NCI-H2196 treated with DMSO at 0.1 percent for 48 hours (cell line): ENCODE measurements at regions not wholly inside any gene's neighbourhood (a gene's known extent, or its start where the extent isn't known, plus 50 kb on each side); places are given as distances from the start of the nearest gene placed in this dataset.
A peak's percentile ranks its signal among the peaks of the same experiment; 100 is the strongest.
"Not testable (repeated sequence)": the region's sequence is repeated elsewhere in the genome, so short reads cannot be mapped to it uniquely, and the experiment has no call there.

Experiments used
- DNase-seq: peaks from one replicate; lab custom pipeline; 2025; ENCODE audit not compliant: unreplicated experiment; lab: John Stamatoyannopoulos, UW

DNA sequence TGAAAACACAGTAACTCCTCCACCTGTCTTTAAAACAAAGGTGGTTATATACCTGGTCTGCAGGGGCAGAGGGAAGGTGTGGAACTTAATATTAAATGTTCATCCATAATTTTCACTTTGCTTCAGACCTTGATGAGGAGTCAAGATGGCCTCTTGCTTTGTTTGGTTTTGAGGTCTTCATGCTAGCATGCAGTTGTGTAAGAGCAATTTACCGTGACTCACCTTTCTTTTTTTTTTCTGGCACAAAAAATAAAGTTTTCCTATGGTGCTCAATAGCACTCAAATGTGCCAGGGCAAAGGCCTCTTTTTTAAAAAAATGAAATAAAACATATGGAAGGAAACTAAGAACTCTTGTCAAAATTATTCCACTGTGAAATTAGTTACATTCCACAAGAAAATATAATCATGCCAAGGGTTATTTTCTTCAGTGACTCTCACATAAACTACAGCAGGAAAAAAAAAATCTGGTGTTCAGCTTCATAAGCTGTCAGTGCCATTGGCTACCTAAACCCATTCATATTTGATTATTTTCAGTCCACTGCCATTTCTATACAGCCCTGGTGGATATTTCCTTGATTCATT lies 128.2 kb downstream of the SLC7A11 start:
- DNase-seq: no peak

DNA sequence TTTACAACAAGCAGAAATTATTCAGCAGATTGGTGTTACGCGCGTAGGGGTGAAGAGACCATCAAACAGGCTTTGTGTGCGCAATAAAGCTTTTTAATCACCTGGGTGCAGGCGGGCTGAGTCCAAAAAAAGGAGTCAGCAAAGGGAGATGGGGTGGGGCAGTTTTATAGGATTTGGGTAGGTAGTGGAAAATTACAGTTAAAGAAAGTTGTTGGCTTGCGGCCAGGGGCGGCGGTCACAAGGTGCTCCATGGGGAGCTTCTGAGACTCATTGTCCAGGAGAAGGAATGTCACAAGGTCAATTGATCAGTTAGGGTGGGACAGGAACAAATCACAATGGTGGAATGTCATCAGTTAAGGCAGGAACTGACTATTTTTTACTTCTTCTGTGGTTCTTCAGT lies 129.3 kb downstream of the SLC7A11 start:
- DNase-seq: not testable (repeated sequence)

DNA sequence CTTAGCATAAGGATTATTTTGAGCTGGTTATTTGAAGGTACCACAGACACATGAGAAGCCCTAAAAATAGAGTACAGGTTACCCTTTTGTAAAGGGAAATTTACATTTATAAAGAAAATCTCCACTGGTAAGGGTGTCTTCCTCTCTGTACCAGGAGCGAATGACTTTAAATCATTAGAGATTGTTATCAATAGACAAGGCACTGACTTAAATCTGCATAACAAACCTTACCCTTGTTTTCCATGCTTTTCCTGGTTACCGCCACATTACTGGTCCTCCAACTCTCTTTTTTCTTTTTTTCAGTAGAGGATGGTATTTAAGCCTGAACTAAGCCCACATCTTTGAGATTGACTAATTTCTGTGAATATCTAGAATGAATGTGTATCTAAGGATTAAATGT lies 129.8 kb downstream of the SLC7A11 start:
- no peak for DNase-seq

DNA sequence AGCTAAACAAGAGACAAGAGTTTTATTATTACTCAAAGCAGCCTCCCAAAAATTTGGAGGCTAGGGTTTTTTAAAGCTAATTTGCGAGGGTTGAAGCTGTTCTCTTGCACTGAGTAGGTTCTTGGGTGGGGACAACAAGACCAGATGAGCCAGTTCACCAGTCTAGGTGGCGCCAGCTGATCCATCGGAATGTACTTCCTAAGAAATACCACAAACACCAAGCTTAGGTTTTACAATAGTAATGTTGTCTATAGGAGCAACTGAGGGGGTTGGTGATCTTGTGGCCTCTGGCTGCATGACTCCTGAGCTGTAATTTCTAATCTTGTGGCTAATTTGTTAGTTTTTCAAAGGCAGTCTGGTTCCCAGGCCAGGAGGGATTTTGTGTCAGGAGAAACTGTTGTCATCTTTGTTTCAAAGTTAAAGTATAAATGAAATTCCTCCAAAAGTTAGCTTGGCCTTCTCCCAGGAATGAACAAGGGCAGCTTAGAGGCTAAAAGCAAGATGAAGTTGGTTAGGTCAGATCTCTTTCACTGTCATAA lies 130.6 kb downstream of the SLC7A11 start:
- DNase-seq: no peak

DNA sequence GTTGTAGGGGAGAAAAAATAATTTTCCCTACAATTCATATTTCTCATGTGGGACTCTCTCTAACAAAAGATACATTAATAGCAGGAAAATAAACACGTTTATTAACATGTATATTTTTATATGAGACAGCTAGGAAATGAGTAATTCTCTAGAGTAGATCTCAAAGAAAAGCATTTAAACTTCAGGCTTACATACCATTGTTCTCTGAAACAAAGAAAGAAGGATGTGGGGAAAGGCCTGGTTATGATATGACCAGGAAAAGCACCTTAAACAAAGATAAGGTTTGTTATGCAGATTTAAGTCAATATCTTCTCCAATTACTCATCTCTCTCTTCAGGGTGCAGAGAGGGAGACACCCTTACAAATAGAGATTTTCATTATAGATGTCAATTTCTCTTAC lies 131.3 kb downstream of the SLC7A11 start:
- no peak for DNase-seq

DNA sequence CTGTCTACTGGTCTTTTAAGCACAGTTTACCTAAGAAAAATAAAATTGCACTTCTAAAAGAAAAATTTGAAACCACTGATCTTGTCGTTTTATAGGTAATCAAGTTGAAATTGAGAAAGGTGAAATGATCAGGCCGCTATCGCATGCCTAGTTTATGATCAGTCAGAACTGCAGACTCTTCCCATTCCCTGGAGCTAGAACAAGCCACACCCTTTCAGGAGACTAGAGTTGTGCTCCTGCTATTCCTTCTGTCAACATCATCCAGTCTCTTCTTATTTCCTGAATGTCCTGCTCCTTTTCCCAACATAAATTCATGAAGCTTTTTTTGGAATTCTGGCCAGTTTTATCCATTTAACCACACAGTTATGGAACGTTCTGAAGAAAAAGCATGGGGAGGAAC lies 135.1 kb downstream of the SLC7A11 start:
- DNase-seq: no peak

DNA sequence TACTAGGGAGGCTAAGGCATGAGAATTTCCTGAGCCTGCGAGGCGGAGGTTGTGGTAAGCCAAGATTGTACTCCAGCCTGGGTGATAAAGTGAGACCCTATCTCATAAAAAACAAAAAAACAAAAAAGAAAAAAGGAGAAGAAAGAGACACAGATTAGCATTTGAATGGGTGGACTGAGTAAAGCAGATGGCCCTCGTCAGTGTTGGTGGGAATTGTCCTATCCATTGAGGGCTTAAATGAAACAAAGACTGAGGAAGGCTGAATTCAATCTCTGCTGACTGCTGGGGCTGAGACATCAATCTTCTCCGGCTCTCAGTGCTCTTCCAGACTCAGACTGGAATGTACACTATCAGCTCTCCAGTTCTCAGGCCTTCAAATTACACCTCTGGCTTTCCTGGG lies 136.8 kb downstream of the SLC7A11 start:
- no peak for DNase-seq

DNA sequence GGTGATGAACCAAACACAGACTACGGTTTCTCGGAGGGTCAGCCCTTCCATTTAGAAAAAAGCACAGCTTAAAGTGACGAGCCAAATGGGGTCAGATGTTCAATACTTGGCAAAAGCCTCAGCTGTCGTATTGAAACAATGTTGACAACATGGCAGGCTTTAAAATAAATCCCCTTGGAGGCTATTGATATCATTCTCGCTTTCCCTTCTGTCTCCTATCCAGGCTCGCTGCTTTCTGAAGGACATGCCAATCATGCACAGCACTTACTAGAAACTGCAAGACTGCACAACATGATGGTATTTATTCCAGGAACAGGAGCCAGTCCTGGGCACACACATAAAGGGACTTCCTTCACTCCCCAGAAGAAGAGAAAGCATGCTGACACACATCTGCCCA lies 137.9 kb downstream of the SLC7A11 start:
- DNase-seq: no peak

DNA sequence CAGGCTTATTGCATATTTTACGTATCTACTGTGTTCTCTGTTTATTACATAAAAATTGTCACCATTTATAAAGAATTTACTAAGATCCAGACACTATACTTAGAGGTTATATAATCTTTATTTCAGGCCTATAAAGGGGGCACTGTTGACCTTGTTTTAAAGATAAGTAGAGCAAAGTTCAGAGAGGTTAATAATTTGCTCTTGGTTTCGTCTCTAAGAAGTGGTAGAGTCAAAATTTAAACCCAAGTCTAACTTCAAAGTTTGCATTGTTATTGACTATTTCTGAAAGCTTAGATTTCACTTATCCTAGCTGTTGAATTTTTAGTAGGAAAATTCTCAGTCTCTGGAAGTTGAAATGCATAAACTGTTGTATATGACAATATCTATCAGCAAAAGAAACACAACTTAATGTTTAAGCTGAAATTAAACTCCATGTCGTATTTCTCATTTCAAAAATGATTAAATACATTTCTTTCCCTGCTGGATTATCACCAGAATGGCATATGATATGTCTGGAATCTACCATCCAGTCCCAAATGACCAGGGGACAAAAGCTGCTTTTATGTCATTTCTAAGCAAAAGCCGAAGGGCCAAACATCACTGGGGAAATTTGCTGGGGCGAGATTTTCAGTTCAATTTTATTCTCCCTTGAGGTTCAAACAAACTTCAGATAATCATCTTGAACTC lies 138.4 kb downstream of the SLC7A11 start:
- no peak for DNase-seq

DNA sequence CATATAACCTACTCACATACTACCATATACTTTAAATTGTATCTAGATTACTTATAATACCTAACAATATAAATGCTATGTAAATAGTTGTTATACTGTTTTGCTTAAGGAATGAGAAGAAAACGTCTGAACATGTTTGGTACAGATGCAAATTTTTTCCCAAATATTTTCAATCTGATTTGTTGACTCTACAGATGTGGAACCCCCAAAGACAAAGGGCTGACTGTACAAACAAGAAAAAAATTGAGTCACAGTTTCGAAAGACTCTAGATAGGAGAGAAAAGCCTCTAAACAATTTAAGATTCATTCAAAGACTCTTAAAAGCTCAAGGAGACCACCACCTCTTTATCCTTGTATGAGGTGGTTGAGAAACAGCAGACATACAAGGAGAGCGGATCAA lies 142.8 kb downstream of the SLC7A11 start:
- DNase-seq: no peak

DNA sequence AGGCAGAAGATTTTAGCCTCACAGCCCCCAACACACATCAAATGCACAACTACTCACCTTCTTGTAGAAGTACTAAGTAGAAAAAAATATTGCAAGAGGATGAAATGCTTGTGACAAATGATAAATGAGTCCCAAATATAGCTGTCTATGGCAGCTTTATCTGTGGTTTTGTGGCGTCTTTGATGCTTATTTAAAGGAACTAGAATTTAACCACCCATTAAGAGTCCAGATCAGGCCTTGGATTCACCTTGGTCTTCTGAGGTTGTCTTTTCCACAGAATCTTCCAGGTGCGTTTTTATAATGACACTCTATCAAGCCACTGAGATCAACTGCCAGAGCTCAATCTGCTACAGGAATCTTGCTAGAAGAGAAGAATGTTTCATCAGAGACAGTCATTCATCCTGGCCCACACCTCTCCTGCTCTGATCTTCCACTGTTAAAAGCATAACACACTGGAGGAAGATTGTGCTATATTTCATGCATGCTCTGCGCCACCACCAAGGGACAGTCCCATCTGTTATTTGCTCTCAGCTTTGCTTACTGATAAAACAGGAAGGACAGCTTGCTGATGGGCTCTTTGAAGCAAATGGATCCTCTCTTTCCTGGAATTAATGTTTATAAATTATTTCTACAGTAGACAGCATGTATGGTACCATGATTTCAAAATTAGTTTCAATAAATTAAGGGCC lies 144.1 kb downstream of the SLC7A11 start:
- no peak for DNase-seq

DNA sequence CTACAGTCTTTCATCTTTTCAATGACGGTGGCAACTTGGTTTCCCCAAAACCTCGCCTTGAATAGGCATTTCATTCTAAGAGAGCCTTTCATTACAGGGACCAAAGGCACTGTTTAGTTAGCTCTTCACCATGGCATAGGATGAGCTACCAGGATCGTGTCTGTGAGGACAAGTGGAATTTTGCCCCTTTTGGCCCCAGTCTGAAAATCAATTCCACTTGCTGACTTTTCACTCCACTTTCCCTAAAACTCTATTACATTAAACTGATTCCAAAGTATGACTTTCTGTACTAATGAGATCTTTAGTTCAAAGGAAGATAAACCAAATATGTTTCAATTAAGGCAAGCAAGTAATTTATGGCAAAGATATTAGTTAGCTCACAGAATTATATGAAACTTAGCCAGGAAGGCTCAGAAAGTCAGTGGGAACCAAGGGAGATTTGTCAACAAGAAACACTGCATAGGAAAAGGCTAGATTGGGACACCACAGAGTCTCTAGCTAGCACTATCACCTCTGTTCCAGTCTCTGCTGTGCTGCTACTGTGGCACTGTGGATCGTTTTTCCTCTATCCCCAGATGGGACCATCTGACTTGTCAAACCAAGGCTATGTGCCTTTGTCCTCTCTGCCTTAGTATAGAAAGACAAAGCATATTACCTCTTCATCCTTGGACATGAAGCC lies 145.6 kb downstream of the SLC7A11 start:
- DNase-seq: no peak

DNA sequence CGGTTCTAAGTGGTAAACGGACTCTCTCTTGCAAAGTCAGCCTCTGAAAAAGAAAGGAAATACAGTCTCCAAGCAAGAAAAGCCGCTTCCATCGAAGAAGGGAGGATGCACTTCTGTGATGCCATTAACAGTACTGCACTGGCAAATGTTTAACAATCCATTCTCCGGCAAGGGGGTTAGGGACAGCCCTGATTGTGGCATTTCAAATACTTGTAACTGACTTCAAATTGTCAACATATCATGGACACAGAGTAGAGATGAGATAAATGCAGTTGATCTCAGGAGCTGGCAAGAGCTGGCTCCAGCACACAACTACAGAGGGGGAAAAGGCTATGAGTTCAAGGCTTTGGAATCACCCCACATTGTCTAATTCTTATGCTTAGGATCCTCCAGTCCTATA lies 146.8 kb downstream of the SLC7A11 start:
- no peak for DNase-seq

DNA sequence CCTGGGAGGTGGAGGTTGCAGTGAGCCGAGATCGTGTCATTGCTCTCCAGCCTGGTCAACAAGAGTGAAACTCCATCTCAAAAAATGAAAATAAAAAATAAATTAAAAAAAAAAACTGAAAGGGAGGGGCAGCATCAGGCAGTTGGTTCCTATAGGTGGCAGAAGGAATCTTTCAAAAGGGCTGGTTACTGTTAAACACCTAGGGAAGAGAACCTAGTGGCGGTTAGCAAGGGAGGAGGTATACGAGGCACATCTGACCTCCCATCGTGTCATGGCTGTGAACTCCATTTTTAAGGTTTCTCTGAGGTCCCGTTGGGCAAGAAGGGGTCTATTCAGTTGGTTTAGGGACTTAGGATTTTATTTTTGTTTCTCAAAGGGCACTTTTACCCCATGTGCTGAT lies 150.1 kb downstream of the SLC7A11 start:
- no peak for DNase-seq

DNA sequence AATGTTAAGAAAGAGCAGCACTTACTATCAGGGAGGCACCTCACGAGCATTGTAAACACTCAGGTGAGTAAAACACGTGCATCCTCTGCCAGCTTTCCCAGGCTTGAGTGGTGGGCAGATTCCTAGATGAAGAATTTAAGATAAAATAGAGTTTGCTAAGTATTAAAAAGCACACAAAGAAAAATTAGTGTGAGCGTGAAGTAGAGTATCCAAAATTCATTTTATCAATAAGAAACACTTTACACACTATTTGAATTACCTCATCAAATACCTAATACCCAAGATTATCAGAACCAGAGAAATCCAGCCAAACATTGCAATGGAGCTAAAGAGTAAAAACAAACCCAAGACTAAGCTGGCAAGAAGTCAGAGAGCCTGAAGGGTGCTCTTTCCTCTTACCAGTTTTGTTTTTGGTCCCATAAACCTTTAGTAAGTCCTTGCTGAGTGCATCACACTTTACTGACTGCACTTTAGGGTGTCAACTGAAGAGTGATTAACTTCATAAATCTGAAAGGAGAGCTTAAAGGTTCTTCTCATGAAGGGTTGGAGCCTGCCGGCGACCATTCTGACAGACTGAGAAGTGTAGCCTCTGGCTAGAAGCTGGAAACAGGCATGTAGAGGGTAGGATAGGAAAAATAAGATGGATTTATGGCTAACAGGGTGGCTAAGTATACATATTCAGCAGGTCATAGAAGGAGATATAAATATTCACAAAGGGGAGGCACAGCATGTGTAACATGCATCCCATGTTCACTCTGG lies 151.1 kb downstream of the SLC7A11 start:
- DNase-seq: no peak

DNA sequence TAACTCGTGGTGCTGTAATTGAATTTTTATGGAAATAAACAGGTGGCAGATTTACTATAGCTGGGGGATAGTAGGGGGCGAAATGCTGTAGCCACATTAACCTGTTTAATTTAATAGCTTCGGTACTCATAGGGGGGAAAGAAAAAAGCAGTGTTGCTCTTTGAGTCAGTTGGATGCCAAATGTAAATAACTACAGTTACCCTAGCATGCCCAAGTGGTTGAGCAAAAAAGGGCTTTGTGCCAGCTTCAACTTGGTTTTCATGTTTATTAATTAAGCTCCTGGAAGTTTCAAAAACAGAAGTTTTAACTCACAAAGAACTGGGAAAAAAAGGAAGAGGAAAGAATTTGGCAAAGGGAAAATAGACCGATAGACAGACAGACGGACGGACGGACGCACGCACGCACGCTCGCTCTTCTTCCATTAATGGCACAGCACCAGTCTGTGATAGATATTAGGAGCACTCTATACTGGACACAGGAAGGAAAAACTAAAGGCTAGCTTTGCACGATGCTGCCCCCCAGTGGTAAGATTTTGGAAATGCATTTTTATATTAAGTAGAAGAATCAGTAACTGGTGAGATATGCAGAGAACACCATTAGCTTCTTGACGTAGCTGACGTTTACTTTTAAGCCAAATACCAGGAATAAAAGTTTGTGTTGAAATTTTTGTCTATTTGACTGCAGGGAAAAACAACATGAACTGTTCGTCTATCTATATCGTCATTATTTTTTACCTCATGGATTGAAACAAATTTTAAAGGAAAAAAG lies 151.8 kb downstream of the SLC7A11 start:
- DNase-seq: peak; percentile 20

DNA sequence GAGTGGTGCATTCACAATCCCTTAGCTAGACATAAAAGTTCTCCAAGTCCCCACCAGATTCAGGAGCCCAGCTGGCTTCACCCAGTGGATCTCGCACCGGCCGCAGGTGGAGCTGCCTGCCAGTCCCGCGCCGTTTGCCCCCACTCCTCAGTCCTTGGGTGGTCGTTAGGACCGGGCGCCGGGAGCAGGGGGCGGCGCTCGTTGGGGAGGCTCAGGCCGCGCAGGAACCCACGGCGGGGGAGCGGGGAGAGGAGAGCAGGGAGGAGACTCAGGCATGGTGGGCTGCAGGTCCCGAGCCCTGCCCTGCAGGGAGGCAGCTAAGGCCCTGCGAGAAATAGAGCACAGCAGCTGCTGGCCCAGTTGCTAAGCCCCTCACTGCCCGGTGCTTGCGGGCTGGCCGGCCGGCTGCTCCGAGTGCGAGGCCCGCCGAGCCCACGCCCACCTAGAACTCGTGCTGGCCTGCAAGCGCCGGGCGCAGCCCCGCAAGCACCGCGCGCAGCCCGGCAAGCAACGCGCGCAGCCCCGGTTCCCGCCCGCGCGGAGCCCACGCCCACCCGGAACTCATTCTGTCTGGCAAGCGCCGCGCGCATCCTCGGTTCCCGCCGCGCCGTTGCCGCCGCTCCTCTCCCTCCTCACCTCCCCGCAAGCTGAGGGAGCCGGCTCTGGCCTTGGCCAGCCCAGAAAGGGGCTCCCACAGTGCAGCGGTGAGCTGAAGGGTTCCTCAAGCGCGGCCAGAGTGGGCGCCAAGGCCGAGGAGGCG lies 153.5 kb downstream of the SLC7A11 start:
- DNase-seq: no peak

DNA sequence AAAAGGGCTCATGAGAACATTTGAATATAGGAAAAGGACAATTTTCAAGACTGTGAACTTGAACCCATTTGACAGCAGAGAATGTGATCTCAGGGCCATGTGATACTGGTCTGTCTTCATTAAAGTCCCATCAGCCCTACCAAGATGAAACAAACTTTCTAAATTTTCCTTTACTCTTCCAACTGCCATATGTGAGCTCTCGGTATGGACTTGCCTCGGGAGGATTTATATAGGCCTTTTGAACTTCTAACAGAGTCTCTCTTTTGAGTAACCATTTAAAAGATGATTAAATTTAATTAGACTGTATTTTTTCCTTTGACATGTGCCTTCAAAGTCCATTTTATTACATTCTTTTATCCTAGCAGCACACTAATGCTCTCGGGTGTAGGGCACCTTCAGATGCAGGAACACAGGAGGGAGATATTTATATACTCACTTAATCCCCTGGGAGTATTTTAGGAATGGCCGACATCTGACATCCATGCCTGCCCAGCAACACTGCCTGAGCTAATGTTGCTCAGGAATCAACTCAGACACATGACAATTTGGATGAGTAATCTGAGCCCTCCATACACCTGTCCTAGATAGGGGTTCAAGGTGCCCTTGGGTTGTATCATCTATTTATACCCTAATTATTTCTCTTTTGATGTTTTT lies 155.0 kb downstream of the SLC7A11 start:
- DNase-seq: no peak

DNA sequence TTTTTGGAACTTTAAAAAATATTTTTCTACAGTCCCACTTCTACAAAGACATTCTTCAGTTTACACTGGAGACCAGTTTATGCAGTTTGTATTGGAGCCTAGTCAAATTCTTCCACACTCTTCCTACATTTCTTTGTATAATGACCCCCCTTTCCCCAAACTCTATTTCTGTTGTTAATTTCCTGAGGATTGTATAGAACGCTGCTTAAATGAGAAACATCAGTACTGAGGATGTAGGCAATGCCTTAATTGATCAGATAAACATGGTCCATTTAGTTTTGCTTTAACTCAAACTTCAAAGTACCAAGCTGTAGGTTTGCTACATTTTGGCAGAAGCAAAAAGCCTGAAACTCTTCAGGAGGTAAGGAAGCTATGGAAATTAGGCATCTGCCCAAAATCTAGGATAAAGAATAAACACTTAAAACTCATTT lies 155.5 kb downstream of the SLC7A11 start:
- no peak for DNase-seq
